Endodermal cell (in vitro differentiated cells): ENCODE measurements at regions not wholly inside any gene's neighbourhood (a gene's known extent, or its start where the extent isn't known, plus 50 kb on each side); places are given as distances from the start of the nearest gene placed in this dataset.

ENCODE experiments used
- DNase-seq: peaks from one replicate; pipeline ENCODE4 v3.0.0-alpha.2; 2017
- H3K27ac ChIP-seq: 2 replicates; pipeline ENCODE4 v1.5.1; 2013; ENCODE audit warnings: mild to moderate bottlenecking, low read depth, low read length, moderate library complexity
- H3K27me3 ChIP-seq: 2 replicates; pipeline ENCODE4 v1.6.1; 2013; ENCODE audit warnings: mild to moderate bottlenecking, low read length, moderate library complexity; ENCODE audit not compliant: insufficient read depth, control insufficient read depth, poor library complexity, severe bottlenecking
- H3K36me3 ChIP-seq: 2 replicates; pipeline ENCODE4 v1.7.0; 2013; ENCODE audit warnings: mild to moderate bottlenecking, low read length, moderate library complexity; ENCODE audit not compliant: control insufficient read depth, insufficient read depth
- H3K4me1 ChIP-seq: one replicate; pipeline ENCODE4 v1.7.0; 2013; ENCODE audit warnings: low read length; ENCODE audit not compliant: control insufficient read depth, insufficient read depth
- H3K4me3 ChIP-seq: 2 replicates; pipeline ENCODE4 v1.5.1; 2013; ENCODE audit warnings: mild to moderate bottlenecking, low read length, moderate library complexity
- H3K9ac ChIP-seq: 2 replicates; pipeline ENCODE4 v1.6.1; 2013; ENCODE audit warnings: mild to moderate bottlenecking, low read length, moderate library complexity; ENCODE audit not compliant: poor library complexity, severe bottlenecking; ENCODE audit errors: extremely low read depth
- H3K9me3 ChIP-seq: 2 replicates; pipeline ENCODE4 v1.6.1; 2013; ENCODE audit warnings: mild to moderate bottlenecking, low read length, moderate library complexity; ENCODE audit not compliant: control insufficient read depth
- H3K27ac Mint-ChIP-seq: 2 replicates; pipeline ENCODE4 v1.8.0; 2020; ENCODE audit warnings: mixed read lengths
- H3K27me3 Mint-ChIP-seq: 2 replicates; pipeline ENCODE4 v1.8.0; 2021; ENCODE audit warnings: mild to moderate bottlenecking, mixed read lengths; ENCODE audit not compliant: insufficient read depth
- H3K36me3 Mint-ChIP-seq: 2 replicates; pipeline ENCODE4 v1.8.0; 2020; ENCODE audit warnings: low read depth, mixed read lengths
- H3K4me1 Mint-ChIP-seq: 2 replicates; pipeline ENCODE4 v1.8.0; 2020; ENCODE audit warnings: mixed read lengths
- H3K4me3 Mint-ChIP-seq: 2 replicates; pipeline ENCODE4 v1.8.0; 2020; ENCODE audit warnings: mild to moderate bottlenecking, moderate library complexity, mixed read lengths
- H3K9me3 Mint-ChIP-seq: 2 replicates; pipeline ENCODE4 v1.8.0; 2020; ENCODE audit warnings: mild to moderate bottlenecking, mixed read lengths
- WGBS, 2 experiments: methylation state at CpG; one replicate each; pipeline versions ENCODE4 v1.1.5 to v1.1.7; 2013; ENCODE audit warnings: missing lambda C conversion rate in 2 of 2, mixed read lengths in 1 of 2; ENCODE audit not compliant: insufficient coverage in 1 of 2, insufficient read length in 1 of 2; 5-methylcytosine and 5-hydroxymethylcytosine counted together
- TF ChIP-seq, protein P1 (sequence below): fragments of 200-600 bp; sonication (generic); conservative IDR thresholded peaks from 2 replicates; pipeline ENCODE4 v1.5.0; 2021; ENCODE audit warnings: antibody characterized with exemption, mild to moderate bottlenecking

DNA sequence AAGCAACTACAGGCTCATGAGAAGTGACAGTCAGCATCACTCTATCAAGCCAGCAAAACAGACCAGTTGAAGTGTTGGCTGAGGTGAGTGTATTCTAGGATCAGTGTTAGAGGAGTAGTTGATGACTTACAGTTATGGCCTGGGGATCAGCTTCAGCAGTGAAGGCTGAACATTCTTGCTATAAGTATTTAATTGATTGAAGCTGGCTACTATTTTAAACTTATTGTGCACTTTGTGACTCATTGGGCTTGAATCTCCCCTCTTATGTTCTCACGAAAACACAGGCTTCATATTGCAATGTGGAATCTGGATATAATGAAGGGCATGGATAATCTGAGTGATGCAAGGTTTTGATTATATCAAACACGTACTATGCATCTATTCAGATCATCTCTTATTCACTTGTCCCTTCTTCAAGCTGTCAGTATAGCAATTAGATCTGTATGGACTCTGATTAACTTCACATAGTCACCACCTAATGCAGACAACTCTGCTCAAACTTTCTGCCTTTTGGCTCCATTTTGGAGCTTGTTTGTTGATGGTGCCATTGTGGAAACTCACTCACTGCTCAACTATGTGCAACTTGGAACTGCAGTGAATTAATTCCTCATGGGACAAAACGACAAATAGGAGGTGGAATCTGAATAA lies 309.2 kb downstream of the SLC16A7 start:
- H3K36me3 ChIP-seq, result no peaks in the 10 kb centered on the region
- WGBS, 2 experiments, result 86% methylated on average over 1 to 3 of the region's 3 CpGs
- H3K4me3 ChIP-seq, result no peak overlapping the region
- H3K27ac Mint-ChIP-seq, result no peak overlapping the region
- no peak overlapping the region for H3K4me3 Mint-ChIP-seq
- peaks cover 3% of the 10 kb centered on the region for H3K4me1 ChIP-seq
- H3K36me3 Mint-ChIP-seq, result no peaks in the 10 kb centered on the region
- H3K9me3 ChIP-seq, result peaks cover 20% of the 10 kb centered on the region
- no peaks in the 10 kb centered on the region for H3K9me3 Mint-ChIP-seq
- TF ChIP-seq, protein P1, sequence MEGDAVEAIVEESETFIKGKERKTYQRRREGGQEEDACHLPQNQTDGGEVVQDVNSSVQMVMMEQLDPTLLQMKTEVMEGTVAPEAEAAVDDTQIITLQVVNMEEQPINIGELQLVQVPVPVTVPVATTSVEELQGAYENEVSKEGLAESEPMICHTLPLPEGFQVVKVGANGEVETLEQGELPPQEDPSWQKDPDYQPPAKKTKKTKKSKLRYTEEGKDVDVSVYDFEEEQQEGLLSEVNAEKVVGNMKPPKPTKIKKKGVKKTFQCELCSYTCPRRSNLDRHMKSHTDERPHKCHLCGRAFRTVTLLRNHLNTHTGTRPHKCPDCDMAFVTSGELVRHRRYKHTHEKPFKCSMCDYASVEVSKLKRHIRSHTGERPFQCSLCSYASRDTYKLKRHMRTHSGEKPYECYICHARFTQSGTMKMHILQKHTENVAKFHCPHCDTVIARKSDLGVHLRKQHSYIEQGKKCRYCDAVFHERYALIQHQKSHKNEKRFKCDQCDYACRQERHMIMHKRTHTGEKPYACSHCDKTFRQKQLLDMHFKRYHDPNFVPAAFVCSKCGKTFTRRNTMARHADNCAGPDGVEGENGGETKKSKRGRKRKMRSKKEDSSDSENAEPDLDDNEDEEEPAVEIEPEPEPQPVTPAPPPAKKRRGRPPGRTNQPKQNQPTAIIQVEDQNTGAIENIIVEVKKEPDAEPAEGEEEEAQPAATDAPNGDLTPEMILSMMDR, result no peak
- no peaks in the 10 kb centered on the region for H3K4me1 Mint-ChIP-seq
- H3K9ac ChIP-seq, result no peak overlapping the region
- H3K27me3 ChIP-seq, result no peaks in the 10 kb centered on the region
- no peak overlapping the region for H3K27ac ChIP-seq
- no peaks in the 10 kb centered on the region for H3K27me3 Mint-ChIP-seq
- DNase-seq, result no peak

DNA sequence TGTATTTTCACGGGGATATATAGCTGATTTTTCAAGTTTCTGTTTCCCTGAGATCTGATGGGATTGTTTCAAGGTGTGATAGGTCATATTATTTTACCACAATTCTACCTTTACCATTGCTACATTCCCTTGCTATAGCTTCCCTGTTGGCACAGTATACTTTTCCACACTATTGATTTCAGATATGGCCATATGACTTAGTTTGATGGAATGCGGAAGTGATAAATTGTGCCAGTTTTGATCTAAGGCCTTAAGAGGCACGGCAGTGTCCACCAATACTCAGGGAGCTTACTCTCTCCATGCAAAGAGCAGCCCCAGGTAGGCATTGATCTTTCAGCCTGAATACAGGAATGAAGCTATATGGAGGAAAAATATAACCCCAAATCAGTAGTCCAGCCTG lies 315.7 kb downstream of the SLC16A7 start:
- H3K9me3 ChIP-seq, result no peaks in the 10 kb centered on the region
- no peaks in the 10 kb centered on the region for H3K4me1 ChIP-seq
- Mint-ChIP-seq H3K27ac (no peak overlapping the region), H3K4me3 (no peak overlapping the region), H3K4me1 (no peaks in the 10 kb centered on the region), H3K9me3 (no peaks in the 10 kb centered on the region), H3K27me3 (no peaks in the 10 kb centered on the region), H3K36me3 (no peaks in the 10 kb centered on the region)
- 75 to 98% methylated on average over 2 to 3 of the region's 3 CpGs for WGBS, 2 experiments
- no peaks in the 10 kb centered on the region for H3K36me3 ChIP-seq
- TF ChIP-seq, protein P1, result no peak
- H3K27me3 ChIP-seq, result no peaks in the 10 kb centered on the region
- no peak for DNase-seq
- no peak overlapping the region for H3K9ac ChIP-seq
- no peak overlapping the region for H3K27ac ChIP-seq
- H3K4me3 ChIP-seq, result no peak overlapping the region

DNA sequence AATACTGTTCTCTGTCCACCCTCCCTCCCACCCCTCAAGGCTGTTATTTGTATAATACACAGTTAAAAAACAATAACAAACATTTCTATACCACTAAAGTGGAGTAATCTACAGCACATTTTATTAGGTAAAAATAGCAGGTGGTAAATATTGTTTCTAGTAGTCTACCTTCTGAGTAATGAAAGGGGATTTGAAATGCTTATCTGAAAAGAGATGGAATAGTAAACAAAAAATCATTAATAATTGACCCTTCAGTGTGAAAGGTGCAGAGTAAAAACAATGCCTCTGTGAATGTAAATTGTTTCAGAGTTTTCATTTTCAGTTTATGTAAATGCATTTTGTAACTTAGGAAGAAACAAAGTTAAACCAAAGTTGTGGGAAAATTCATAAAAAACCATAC lies 321.2 kb downstream of the SLC16A7 start:
- Mint-ChIP-seq H3K27me3 (no peaks in the 10 kb centered on the region), H3K36me3 (no peaks in the 10 kb centered on the region), H3K4me1 (peaks cover 3% of the 10 kb centered on the region), H3K4me3 (no peak overlapping the region), H3K9me3 (no peaks in the 10 kb centered on the region), H3K27ac (no peak overlapping the region)
- no peak overlapping the region for H3K4me3 ChIP-seq
- no peak overlapping the region for H3K9ac ChIP-seq
- H3K4me1 ChIP-seq, result no peaks in the 10 kb centered on the region
- TF ChIP-seq, protein P1, result no peak
- no peaks in the 10 kb centered on the region for H3K36me3 ChIP-seq
- no peaks in the 10 kb centered on the region for H3K27me3 ChIP-seq
- no peaks in the 10 kb centered on the region for H3K9me3 ChIP-seq
- no peak overlapping the region for H3K27ac ChIP-seq
- DNase-seq, result no peak
